Erythroblast (primary cell): ENCODE measurements at regions not wholly inside any gene's neighbourhood (a gene's known extent, or its start where the extent isn't known, plus 50 kb on each side); places are given as distances from the start of the nearest gene placed in this dataset.

Source experiments
- DNase-seq, 2 experiments: peaks; one replicate each; lab custom pipeline; 2025; lab: John Stamatoyannopoulos, UW
- GATA1 ChIP-seq: IDR thresholded peaks from 2 replicates; pipeline ENCODE4 v1.6.1; 2011; ENCODE audit warnings: low read depth, mild to moderate bottlenecking, control low read depth, low read length, moderate library complexity
- POLR2A ChIP-seq: IDR thresholded peaks from 2 replicates; pipeline ENCODE4 v1.6.1; 2011; ENCODE audit warnings: mild to moderate bottlenecking, low read length

GRCh38 chrX:114332766-114333165 lies 251.1 kb upstream of the HTR2C start:
- DNase-seq = peak; percentile 0 to 4
- TF ChIP-seq POLR2A = no peak
- TF ChIP-seq GATA1 = no peak

DNA sequence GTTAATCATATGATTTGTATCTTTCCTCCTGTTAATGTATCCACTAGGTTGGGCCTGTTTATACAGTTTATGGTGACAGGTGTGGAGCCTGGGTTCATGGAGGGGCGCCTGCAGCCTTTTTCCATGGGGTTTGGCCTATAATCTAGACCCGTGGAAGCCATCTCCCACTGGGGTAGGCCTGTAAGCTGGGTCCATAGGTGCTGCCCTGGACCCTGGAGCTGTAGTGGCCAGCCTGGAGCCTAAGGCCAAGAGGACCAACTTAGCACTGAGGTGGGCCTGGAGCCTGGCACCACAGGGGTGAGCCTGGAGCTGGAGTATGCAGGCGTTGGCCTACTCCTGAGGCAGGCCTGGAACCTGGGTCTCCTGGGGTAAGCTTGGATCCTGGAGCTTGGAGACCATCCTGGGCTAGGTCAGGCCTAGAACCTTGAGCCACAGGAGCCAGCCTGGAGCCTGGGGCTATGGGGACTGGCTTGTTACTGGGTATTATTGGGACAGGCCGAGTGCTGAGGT lies 249.4 kb upstream of the HTR2C start:
- TF ChIP-seq POLR2A (no peak), GATA1 (no peak)
- no peak for DNase-seq

DNA sequence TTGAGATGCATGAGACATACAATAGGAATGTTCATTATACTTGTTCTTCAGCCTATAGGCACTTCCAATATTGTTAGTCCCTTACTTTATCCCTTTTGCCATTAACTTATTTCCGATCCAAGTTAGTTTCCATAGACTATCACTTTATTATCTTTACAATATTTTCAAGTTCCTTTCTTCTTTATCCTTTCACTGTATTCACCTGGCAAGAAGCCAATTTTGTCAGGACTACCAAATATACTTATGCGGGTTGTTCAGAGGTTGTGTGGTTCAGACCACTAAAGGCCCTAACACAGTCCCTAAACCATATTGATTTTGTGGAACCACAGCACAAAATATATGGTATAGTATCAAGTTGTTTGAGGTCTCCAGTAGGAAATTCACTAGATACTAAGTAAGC lies 245.0 kb upstream of the HTR2C start:
- no peak for DNase-seq
- TF ChIP-seq POLR2A (no peak), GATA1 (no peak)

GRCh38 chrX:114344756-114345349 lies 239.0 kb upstream of the HTR2C start:
- no peak for TF ChIP-seq POLR2A
- no peak for TF ChIP-seq GATA1
- peak; percentile 2 to 3 for DNase-seq

GRCh38 chrX:114361076-114361725 lies 222.7 kb upstream of the HTR2C start:
- no peak for TF ChIP-seq POLR2A
- TF ChIP-seq GATA1 = no peak
- DNase-seq = no peak

DNA sequence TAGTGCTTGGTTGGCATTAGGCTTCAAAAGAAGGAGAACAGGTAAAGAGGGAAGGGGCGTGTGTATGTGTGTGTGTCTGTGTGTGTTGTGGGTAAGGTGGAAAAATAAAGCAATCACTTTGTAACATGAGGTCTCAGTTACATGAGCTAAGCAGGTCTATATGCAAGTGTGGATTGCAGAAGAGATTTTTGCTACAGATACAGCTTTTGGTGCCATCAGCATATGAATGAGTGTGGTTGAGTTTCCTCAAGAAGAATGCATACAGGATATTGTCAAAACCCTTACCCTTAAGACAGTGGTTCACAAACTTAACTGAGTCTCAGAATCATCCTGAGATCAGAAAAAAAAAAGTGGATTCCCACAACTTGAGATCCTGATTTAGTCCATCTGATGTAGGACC lies 220.5 kb upstream of the HTR2C start:
- DNase-seq = no peak
- no peak for TF ChIP-seq POLR2A

DNA sequence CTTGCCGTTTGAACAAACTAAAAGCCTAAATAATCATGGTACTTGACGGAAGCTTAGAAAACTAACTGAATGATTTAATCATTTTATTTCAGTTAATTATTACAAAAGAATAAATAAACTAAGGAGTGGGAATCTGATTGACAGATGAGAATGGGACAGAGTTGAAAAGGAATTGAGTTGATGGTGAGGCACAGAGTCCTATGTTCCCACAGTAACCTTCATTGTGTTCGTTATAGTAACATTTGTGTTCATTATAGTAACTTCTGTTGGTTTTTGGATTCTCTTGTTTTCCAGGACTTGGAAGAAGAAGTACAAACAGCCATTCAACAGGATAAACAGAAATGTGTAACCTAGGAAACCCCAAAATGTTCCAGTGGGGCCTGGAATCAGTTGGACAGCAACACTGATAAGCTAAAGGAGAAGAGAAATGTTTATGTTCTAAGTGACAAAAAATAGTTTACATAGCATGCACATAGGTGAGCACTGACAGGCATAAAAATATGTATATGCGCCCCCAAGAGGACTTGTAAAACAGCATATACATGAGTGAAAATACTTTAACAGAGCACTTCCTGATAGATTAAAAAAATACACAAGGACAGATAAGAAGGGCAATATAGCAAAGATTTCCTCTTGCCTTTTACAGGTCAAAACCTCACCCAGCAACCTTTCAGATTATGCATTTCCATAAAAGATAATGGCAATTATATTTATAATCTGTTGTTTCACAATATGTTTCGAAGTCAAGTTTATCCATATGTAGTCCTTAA lies 218.6 kb upstream of the HTR2C start:
- no peak for DNase-seq

GRCh38 chrX:114372937-114373336 lies 210.9 kb upstream of the HTR2C start:
- no peak for DNase-seq
- TF ChIP-seq POLR2A (no peak), GATA1 (no peak)

More for the DNA sequence above, 218.6 kb upstream of the HTR2C start:
- TF ChIP-seq GATA1 (no peak), POLR2A (no peak)

DNA sequence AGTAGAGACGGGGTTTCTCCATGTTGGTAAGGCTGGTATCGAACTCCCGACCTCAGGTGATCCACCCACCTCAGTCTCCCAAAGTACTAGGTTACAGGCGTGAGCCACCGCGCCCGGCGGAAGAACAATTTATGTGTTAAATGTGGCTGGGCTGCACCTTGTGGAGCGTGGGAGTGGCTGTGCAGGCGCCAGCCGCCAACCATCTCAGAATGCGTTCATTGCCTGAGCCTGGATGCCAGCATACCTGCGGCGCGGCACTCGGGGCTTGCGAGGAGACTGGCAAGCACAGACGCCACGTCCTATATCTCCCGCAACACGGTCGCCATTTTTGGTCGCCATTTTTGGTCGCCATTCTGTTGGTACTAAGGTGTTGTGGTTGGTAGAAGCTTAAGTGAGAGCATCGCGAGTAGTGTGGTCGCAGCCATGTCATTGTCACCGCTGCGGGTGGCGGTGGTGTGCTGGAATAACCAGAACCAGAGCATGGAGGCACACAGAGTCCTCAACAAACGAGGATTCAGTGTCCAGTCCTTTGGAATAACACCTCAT lies 193.6 kb upstream of the HTR2C start:
- DNase-seq = no peak
- TF ChIP-seq POLR2A = no peak
- TF ChIP-seq GATA1 = no peak
